ENCODE measurements at regions not wholly inside any gene's neighbourhood (a gene's known extent, or its start where the extent isn't known, plus 50 kb on each side); places are given as distances from the start of the nearest gene placed in this dataset.

- DNase-seq (ENCODE audit: low read depth) = no peak
Observed at GRCh38 chr16:79369796-79370195, 230.7 kb downstream of the MAF start.

GRCh38 chr16:79367822-79368221 lies 232.7 kb downstream of the MAF start:
- no peak for DNase-seq (ENCODE audit: low read depth)

DNA sequence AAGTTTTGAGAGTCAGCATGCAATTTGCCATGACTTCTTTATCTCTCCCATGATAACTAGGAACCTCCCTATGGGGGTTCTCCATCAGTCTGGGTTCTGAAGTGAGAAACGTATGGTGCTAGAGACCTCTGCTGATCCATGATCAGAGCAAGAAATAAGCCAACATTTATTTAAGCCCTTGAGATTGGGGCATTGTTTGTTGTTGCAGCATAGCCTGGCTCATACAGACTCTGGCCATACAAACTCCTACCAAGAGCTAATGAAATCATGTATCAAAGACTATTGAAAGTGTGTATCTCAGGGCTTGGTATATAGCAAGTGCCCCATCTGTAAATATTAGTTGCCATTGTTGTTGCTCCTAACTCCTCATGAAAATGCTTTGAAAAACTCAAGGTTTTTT lies 233.9 kb downstream of the MAF start:
- DNase-seq (ENCODE audit: low read depth) = no peak

DNA sequence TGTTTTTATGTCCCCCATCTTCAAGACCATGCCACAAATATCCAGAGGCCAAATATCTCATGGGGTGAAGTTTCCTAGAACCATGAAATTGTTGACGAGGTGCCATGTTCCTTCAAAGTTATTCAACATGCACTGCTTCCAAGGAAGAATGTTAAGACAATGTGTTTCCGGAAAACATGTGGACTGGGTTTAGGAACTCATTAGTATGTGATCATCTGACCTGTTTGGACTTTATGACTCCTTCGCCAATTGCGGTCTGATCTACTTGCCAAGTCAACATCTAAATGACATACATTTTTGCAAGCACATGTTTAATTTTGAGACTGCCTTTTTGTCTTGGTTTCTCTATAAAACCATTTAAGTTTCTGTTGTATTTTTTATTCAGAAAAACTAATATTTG lies 234.8 kb downstream of the MAF start:
- DNase-seq (ENCODE audit: low read depth) = no peak

- no peak for DNase-seq (ENCODE audit: low read depth)
Observed at GRCh38 chr16:79363484-79363883, 237.1 kb downstream of the MAF start.

DNA sequence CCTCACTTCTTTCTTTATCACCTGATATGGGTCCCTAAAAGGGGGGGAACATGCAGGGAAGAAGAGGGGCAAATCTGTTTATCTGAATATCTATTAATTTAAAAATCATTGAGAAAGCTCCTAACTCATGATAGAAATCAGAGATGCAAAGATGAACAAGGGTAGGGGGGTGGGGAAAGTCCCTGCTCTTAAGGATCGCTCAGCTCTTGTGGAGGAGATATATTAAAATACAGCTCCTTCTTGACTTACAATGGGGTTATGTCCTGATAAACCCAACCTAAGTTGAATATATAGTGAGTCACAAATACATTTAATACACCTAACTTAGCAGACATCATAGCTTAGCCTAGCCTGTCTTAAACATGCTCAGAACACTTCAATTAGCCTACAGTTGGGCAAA lies 237.5 kb downstream of the MAF start:
- no peak for DNase-seq (ENCODE audit: low read depth)

- no peak for DNase-seq (ENCODE audit: low read depth)
Observed at GRCh38 chr16:79362300-79362970, 238.1 kb downstream of the MAF start.

GRCh38 chr16:79361132-79361751 lies 239.3 kb downstream of the MAF start:
- DNase-seq (ENCODE audit: low read depth) = no peak

DNA sequence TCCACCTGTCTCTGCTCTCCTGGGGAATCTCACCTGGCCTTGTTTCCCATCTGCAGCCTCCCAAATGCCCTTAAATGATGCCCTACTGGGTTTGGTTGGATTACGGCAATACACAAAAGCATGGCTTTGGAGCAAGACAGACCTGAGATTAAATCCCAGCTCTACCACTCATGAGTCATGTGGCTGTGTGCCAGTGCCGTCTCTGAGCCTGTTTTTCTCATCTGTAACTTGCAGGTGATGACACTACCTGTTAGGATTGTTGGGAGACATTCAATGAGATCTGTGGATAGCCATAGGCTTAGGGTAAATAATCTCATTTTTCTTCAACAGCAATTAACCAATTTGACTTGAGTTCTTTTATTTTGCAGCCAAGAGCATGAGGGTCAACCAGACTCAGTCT lies 240.3 kb downstream of the MAF start:
- DNase-seq (ENCODE audit: low read depth) = no peak

DNA sequence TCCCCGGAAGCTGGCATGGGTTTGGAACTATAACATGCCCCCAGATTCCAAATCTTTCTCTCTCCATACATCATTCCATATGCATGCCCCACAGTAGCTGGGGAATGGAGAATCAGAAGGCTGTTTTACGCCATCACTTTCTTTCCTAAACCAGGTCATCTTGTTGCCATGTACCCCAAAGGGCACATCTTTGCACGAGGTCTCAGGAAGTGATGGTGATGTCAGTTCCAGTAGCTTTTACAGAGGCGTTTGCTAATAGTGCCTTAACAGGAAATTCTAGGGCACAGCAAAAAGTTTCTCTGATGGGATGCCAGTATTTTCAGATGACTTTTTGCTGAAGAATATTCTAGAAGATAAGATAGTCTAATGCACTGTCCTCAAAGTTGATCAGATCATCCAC lies 241.5 kb downstream of the MAF start:
- DNase-seq (ENCODE audit: low read depth) = no peak

DNA sequence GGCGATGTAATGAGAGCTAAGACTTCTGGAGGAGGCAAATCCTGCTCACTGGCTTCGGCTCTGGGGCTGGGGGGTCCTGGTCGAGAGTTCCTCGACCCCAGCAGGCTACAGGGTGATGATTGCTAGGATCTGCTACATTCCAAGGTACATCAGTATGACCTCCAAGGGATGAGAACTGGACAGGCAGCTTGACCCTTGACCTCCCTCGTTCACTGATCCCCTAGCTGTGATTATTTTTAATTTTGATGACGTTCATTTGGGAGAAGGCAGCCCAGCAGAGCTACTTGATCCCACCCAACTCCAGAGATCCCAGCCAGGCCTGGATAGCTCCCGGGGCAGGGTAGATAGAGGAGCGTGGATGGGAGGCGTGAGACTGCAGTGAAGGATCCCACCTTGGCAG lies 242.3 kb downstream of the MAF start:
- no peak for DNase-seq (ENCODE audit: low read depth)

- DNase-seq (ENCODE audit: low read depth) = no peak
Observed at GRCh38 chr16:79355600-79356358, 244.8 kb downstream of the MAF start.

DNA sequence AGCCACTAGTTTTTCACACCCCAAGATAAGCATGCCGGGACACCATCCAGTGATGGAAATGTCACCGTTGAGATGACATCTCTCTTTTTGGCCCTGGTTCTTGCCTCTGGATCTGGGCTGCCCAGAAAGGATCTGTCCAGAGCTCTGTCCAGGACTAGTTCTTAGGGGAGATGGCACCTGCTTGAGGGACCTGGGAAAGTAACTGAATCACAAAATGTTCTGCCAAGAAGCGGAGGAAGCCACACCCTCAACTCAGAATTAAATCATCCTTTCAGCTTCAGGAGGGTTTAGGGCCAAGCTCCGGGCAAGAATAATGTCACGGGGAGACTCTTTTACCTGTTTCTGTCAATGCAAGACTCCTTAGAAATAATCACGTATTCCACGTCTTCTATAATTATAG lies 248.6 kb downstream of the MAF start:
- DNase-seq (ENCODE audit: low read depth) = no peak

DNA sequence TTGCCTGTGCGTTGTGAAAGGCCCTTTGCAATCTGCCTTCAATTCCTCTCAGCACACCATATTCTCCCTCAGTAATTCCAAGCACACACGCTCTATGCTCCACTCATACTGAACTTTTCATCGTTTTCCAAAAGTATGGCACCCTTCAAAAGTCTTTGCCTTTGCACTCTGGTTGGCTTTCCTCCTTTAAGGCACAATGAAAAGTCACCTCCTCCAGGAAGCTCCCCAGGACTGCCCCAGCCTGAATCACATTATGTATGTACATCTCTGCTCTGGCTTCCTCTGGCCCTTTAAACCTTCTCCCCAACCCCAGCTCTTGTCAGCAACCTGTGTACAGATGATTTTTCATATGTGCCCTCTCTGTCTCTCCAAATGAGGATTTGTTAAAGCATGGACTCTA lies 250.7 kb downstream of the MAF start:
- DNase-seq (ENCODE audit: low read depth) = no peak

- DNase-seq (ENCODE audit: low read depth) = no peak
Observed at GRCh38 chr16:79348521-79349306, 251.8 kb downstream of the MAF start.

DNA sequence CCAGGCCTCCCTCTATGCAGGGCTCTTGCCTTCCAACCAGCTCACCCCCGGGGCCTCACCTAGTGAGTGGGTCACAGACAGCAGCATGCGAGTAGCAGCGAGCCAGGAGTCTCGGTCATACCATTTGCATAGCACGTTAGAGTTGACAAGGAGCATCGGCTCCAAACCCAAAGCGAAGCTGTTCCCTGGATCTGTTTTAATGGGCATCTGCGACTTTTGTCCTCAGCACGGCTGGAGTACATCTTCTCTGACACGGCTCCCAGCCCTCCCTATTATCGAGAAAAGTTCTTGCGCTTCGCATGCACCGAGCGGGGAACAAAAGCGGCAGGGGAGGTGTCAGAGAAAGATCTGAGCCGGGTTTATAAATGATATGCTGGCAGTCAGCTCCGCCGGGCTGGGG lies 253.3 kb downstream of the MAF start:
- DNase-seq (ENCODE audit: low read depth) = no peak

GRCh38 chr16:79339863-79340262 lies 260.7 kb downstream of the MAF start:
- no peak for DNase-seq (ENCODE audit: low read depth)

DNA sequence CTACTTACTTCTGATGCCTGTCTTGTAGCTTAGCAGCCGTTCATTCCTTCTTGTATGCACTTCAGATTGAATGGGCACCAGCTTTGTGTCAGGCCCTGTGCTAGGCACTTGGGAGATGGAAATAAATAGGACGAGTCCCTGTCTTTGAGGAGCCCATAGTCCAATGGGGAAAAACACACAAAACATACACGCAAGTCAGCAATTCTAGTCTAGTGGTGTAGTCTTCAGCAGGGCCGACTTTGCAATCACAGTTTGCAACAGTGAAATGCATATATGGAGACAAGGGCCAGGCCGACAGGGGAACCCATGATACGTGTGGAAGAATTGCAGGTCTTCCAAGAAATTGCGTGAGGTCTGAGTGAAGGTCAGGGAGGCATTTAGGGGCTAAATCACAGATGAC lies 262.6 kb downstream of the MAF start:
- DNase-seq (ENCODE audit: low read depth) = no peak

- DNase-seq (ENCODE audit: low read depth) = no peak
Observed at GRCh38 chr16:79336437-79337229, 263.9 kb downstream of the MAF start.

DNA sequence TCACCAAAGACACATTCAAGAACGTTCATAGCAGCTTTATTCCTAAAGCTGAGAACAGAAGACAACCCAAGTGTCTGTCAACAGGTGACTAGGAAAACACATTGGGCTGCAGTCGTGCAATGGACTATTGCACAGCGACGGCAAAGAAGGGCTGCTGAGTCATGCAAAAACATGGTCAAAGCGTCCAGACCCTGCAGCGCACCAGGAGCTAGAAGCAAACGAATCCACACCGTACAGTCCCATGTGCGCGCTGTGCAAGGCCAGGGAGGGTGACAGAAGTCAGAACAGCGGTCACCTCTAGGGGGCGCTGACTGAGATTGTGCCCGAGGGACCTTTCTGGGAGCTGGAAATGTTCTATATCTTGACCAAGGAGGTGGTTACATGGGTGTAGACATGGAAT lies 266.4 kb downstream of the MAF start:
- DNase-seq (ENCODE audit: low read depth) = no peak

DNA sequence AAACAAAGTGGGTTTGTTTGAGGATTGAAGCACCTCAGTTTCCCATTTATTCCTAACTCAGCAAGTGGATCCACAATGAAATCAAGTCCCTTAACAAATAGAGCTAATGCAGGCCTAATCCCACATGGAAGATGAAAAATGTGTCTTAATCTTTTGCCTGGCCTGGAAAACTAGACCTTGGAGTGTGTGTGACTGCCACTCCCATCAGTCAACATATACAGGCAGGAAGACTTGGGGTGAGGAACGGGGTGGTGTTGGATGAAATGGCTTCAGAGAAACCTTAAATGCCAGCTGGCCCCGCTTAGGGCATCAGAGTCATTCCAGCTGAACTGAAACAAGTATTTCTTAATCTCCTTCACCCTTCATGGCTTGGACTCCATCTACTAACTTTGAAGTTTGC lies 269.5 kb downstream of the MAF start:
- DNase-seq (ENCODE audit: low read depth) = no peak

DNA sequence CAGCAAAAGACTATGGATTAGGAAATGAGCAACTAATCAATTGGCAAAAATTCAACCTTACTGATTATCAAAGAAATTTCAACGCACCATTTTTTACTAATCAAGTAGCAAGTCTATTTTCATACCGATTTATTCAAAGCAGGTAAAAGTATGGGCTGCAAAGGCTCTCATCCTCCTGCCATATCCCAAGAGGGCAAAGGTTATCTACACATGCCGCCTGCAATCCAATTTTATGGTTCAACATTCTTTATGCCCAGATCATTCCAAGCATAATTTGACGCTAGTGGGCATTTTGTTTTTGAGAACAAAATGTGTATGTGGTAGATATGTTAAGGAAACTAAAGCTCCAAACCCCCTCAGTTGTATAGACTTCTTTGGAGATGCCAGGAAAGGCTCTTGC lies 270.6 kb downstream of the MAF start:
- no peak for DNase-seq (ENCODE audit: low read depth)
